NCI-H1417 treated with DMSO at 0.1 percent for 48 hours (cell line): ENCODE measurements at regions not wholly inside any gene's neighbourhood (a gene's known extent, or its start where the extent isn't known, plus 50 kb on each side); places are given as distances from the start of the nearest gene placed in this dataset.

Experiments used
- DNase-seq: peaks from one replicate; lab custom pipeline; 2025; lab: John Stamatoyannopoulos, UW

- DNase-seq, result no peak
Measured at GRCh38 chr1:71184410-71184809, 103.6 kb upstream of the ZRANB2 start.

GRCh38 chr1:71179997-71180396 lies 99.2 kb upstream of the ZRANB2 start:
- DNase-seq, result no peak

GRCh38 chr1:71170925-71171324 lies 90.1 kb upstream of the ZRANB2 start:
- no peak for DNase-seq

GRCh38 chr1:71167505-71167904 lies 86.7 kb upstream of the ZRANB2 start:
- no peak for DNase-seq

- DNase-seq, result peak; percentile 7
Measured at GRCh38 chr1:71166178-71167173, 85.6 kb upstream of the ZRANB2 start.

- DNase-seq, result no peak
Measured at GRCh38 chr1:71157715-71158114, 76.9 kb upstream of the ZRANB2 start.

- no peak for DNase-seq
Measured at GRCh38 chr1:71157151-71157550, 76.3 kb upstream of the ZRANB2 start.

- DNase-seq, result no peak
Measured at GRCh38 chr1:71156590-71156989, 75.8 kb upstream of the ZRANB2 start.

GRCh38 chr1:71154429-71154828 lies 73.6 kb upstream of the ZRANB2 start:
- DNase-seq, result no peak

- DNase-seq, result no peak
Measured at GRCh38 chr1:71153826-71154225, 73.0 kb upstream of the ZRANB2 start.

- no peak for DNase-seq
Measured at GRCh38 chr1:71147637-71148360, 67.0 kb upstream of the ZRANB2 start.

- DNase-seq, result no peak
Measured at GRCh38 chr1:71135571-71135970, 54.7 kb upstream of the ZRANB2 start.
